HG02885 (cell line): ENCODE measurements at regions not wholly inside any gene's neighbourhood (a gene's known extent, or its start where the extent isn't known, plus 50 kb on each side); places are given as distances from the start of the nearest gene placed in this dataset.

ENCODE experiments used
- ATAC-seq: cut with Tn5 transposase; IDR thresholded peaks from one replicate; pipeline ENCODE4 v1.9.1; 2021; ENCODE audit warnings: mild to moderate bottlenecking; ENCODE audit not compliant: unreplicated experiment, poor library complexity

DNA sequence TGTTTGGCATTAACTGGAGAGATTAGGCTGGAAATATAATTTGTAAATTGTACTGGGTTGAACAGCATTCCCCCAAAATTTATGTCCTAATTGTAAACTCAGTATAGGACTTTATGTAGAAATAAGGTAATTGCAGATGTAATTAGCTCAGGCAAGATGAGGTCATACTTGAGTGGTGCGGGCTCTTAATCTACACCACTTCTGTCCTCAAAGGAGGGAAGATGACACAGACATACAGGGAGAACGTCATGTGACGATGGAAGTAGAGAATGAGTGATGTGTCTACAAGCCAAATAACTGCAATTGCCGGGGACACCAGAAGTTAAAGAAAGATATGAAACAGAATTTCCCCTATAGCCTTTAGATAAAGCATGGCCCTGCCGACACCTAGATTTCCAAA is 1501.1 kb upstream of the PIK3C3 start:
- no peak for ATAC-seq

DNA sequence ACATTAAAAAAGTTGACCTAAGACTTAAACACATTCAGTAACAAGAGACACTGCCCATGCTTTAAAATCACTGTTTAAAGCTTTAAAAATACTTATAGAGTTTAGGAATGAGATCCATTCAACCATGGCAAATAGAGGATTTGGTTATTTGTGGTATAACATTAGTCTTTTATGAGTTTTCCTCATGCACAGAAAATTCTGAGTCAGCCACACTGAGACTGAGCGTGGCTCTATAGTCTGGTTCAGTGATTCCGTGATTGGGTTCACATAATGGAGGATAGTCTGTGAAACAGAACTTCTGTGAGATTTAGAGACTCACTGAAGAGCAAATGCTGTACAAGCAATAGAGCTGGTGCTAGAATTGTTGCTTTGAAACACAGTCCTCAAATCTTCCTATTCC is 1502.4 kb upstream of the PIK3C3 start:
- no peak for ATAC-seq

DNA sequence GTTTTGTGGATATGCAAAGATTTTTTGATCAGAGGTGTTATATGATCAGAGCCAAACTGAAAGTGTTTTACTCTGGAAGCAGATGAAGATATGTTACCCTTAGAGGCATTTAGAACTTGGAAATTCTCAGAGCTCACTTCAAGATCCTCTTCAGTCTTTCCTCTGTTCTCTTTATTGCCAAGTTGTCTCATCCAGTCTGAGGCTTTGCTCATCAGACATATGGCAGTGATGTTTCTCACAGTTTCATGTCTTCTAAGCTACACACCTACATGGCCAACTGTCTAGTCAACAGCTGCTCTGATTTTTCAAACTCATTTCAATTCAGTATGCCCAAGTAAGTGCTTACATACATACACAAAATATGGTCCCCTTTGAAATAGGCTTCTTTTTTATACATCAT is 1504.3 kb upstream of the PIK3C3 start:
- ATAC-seq: no peak

DNA sequence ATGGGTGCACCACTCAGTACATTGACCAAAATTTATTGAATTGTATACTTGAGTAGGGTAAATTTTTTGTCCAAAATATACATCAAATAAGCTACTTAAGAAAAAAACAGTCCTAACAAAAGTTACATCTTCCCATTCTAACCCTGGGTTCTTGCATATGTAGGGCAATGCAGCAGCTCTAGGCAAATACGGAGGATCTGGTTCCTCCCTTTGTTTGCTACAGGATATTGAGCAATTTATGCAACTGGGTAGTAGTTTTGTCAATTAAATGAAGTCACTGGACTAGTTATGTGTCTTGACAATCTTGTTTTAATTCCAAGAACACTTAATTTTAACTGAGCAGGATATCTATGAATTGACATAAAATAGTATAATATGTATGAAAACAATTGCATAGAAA is 1507.2 kb upstream of the PIK3C3 start:
- no peak for ATAC-seq

DNA sequence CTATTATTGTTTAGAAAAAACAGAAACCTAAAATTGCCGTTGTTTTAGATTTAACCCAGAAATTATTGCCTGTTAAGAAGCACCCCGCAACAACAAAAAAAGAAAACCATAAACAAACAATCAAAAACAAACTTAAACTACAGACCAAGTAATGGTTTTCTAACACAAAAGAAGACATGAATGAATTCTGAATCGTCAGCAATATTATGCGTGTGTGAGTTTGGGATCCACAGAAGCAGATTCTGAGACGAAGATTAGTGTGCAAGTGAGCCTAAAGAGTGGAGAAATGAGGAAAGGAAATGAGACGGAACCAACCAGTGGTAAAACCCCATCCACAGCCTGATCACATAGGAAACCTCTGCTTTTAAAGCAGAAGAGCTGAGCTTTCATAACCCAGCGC is 1514.9 kb upstream of the PIK3C3 start:
- ATAC-seq: no peak

DNA sequence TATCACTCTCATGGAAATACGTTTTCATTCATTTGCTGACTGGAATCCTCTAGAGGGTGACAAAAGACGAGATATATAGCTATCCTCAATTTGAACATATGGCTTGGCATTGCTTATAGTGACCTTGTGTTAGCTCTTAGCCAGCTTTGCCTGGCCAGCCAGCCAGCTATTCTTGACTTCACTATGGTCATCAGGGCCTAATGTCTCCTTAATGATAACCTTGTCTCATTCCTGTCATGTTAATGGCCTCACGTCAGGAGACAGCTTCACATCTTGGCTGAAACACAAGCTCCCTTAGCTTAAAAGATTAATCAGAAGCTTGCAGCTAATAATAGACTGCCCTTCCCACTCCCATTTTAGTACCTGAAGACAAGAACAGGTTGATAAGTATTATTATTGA is 1517.5 kb upstream of the PIK3C3 start:
- no peak for ATAC-seq

DNA sequence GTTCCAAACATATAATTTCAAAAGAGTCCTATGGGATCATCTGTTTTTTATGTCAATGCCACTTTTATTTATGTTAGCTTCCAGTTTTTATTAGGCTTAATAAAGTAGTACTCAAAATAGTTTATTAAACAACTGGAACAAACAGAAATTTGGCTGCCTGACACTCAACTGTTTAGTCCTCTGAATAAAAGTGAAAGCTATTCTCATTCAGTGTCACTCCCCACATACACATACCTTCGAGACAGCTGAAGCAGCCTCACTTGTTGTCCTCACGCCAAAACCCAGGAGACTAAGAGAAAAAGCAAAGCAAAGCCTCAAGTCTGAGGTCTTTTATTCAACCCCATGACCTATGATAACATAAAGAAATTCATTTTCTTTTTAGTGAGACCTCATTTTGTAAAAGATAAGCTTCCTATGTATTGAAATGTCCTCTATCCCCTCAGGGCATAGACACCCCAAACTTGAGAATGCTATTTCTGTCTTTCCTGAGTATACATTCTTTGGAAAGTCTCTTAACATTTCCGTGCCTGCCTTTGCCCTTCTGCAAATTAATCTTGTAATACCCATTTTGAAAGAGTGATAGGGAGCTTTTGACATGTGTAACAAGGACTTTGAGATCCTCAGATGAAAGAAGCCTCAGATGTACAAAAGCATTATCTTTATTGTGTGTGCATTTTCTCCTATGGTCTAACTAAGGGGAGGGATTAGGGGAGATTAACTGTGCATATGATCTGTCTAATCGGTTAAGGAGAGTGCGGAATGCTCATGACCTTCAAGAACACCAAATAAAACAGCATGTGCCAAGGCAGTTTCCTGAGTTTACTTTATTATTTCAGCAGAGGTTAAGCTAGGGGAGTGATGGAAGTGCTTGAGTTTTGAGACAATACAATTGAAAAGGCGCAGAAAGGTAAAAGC is 1523.7 kb upstream of the PIK3C3 start:
- ATAC-seq: no peak

DNA sequence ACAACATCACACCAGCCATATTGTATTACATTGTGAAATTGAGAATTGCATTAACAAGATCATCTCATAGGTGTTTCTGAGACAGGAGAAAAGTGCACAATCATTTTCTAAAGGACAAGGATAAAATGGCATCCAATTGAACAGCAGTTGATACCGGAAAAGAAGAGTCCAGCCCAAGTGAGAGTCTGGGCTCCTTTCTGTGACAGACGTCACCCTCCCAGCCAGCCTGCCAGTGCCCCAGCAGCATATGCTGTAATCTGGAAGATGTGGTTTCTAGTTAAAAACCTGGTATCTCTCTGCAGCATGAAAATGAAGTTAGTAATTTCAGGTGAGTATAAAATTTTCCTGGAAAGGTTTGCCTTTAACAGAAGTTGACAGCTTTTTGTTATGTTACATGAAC is 1531.7 kb upstream of the PIK3C3 start:
- ATAC-seq: no peak

DNA sequence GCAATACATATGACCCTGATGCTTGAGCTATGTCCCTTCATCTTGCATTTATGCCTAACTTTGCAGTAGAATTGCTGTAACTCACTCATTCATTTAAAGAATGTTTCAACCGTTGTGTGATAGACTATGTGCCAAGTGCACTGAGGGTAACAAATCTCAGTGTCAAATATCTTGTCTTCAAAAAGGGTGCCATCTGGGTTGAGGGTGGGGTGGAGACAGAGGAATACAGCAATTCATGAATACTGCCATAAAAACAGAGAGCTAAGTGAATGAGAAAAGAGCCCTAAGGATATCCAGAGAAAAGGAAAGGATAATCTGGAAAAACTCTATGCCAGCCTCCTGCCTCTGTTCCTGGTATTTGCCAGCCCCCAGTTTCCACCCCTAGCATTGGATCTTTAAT is 1534.4 kb upstream of the PIK3C3 start:
- ATAC-seq: no peak

DNA sequence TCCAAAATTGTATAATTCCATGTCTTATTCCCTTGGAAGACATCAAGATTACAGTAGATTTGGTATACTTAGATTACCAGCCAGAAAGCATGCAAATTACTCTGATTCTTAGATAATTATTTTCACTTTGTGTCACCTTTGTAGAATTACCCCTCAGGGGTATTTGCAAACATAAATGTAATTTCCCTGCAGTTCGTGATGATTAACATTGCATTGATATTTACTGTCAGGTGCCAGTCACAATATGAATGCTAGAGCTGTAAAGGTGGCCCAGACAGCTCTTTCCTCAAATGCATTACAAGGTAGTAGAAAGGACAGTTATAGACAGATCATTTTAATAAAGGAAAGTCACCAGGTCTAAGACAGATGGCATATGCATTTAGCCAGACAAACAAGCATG is 1537.5 kb upstream of the PIK3C3 start:
- no peak for ATAC-seq

DNA sequence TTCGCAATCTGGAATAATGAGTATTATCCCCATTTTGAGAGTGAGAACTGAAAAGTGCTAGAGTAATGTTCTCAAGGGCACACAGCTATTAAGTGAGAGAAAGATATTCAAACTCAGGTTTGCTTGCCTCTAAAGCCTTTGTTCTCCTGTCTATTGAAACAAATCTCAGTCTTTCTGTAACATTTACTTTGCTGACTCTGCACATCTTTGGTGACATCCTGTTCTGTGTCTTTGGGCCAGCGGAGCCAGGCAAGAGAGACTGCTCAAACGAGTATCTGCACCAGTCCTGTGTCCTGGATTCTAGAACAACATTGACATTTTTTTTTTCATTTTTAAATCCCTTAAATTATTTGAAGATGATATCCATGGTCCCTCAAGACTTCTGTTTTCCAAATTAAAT is 1539.2 kb upstream of the PIK3C3 start:
- ATAC-seq: no peak

DNA sequence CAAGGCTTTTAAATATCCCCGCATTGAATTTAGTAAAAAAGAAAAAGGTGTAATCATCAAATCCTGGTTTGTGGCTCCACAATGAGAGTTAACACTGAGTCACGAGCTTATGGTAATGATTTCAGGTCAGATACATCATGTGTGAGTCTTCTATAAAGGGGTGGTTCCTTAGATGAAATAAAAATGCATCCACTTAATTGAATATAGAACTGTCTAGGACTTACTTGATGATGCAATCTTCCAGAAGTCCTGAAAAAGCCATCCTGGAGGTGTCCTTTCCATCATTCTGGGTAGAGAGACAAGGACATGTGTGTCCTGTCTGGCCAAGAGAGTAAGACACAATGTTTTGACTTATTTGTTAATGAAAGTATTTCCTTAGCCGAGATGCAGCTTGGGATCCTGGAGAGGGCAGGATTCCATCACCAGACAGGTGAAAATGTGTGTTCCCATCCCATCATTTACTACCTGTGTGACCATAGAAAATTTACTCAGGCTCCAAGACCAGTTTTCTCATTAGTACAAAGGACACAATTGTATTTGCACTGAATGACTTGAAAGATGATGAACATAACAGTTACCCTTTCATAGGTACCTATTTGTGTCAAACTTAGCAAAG is 1539.8 kb upstream of the PIK3C3 start:
- no peak for ATAC-seq

DNA sequence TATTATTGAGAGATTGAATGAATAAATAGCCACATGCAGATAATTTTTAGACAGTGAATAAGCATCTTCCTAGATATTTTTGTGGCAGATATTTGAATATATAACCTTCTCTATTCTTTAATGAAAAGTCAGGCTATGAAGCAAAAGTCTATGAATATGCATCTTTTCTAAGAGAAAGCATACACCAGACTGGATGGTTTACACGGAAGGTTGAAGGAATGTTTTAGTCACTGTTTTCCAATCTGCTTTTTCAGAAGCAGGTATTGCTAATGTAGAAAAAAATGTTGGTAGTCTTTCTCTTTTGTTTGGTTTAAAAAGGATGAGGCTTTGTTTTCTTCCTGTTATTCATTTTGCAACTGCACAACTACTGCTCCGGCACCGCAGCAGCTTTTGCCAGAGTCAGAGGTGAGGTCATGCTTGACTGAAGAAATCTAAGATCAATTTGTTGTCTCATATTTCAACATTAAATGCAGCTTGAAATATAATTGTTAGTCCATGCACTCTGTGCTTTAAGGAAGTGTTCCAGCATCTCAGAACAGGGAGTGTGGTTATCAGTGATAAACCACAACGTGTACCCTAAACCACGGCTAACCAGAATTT is 1540.8 kb upstream of the PIK3C3 start:
- ATAC-seq: no peak

DNA sequence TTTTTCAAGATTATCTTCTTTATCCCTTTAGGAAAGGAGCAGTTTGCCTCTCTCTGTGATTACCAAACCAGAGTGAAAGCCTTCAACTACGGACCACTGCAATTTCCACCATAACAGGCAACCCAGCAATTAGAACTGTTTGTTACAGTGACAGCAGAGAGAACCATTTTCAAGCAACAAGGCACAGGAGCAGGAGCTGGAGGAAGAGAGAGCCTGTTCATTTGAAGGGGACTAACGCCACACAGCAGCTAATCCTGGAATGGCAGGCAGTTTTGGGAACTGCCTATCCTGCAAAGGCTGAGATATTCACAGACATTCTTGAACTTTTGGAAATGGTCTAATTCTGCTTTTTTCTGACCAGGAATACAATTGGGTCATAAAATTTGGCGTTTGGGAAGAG is 1541.9 kb upstream of the PIK3C3 start:
- no peak for ATAC-seq

DNA sequence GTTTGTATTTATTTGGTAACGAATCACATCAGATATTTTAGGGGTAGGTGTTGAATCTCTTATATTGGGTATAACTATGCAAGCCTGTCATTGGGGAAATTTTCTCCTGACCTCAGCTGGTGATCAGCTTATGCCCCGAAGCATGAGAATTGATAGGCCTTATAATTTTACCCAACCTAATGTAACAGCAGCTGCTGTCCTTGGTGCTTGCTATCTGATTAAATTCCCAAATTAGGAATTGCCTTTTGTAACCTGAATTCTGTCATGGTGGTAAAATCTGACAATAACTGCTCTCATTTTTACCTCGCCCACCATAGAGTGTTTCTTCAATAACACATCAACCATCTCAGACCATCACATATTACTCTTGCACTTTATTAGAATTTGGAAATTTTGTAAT is 1542.6 kb upstream of the PIK3C3 start:
- ATAC-seq: no peak

DNA sequence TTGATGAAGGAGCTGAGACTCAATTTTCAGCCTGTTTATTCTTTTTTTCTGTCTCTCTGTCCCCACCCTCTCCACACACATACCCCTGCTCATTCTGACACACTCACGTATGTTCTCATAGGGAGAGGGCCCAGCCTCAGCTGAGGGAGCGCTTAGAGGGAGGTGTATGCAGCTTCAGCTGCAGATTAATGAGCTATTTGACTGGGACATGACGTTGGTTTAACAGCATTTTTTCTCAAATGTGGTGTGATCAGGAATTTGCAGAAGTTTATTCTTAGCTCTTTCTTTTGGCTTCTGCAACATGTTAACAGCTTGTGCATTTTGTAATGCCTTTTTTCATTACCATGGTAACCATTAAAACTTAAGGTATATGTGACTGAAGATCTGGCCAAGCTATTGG is 1547.1 kb upstream of the PIK3C3 start:
- ATAC-seq: no peak

DNA sequence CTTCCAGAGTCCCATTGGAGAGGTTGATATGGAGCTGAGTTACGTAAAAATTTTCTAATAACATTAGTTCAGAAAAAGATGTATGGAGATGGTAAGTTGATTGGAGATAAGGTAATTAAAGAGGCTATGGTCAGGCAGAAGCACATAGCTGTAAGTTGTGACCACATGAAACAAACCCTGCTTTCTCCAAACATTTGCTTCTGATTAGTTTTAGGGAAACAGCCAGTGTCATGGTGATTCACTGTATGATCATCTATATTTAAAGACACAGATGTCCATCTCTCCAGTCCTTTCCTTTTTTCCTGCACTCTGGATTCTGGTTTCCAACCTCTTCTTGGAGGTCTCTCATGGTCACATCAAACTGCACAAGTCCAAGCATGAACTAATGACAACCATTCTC is 1550.8 kb upstream of the PIK3C3 start:
- ATAC-seq: no peak

DNA sequence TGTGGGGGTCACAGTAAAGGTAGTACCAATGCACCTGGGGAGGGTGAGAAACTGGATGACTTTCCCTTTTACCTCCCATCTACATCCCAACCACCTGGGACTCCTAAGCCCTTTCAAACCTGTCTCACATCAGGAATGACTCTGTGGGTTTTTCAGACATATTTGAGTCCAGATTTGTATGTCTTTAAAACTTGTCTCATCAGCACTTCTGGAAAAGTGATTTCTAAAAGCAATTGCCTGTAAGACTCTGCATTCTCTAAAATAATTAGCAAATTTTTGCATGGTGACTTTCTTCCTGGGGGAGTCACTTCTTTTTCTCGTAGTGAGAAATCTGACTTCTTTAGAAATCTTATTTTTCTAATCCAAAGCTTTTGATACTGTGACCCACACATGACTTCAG is 1553.0 kb upstream of the PIK3C3 start:
- no peak for ATAC-seq

DNA sequence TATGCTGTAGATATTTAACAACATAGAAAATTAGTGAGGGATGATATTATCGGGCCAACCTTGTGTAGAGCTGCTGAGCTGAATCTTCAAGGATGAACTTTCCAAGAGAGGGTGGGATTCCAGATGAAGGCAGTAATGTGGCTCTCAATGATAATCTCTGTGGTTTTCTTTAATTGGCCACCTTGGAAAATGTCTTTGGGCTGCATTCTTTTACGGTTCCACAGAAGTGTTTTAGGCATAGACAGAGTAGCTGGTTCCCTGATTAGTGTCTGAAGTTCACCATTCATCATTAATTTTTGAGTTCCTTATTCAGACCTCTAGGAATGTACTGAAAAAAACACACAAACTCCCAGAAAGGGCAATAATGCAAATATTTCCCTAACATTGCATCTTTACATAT is 1566.9 kb upstream of the PIK3C3 start:
- no peak for ATAC-seq

DNA sequence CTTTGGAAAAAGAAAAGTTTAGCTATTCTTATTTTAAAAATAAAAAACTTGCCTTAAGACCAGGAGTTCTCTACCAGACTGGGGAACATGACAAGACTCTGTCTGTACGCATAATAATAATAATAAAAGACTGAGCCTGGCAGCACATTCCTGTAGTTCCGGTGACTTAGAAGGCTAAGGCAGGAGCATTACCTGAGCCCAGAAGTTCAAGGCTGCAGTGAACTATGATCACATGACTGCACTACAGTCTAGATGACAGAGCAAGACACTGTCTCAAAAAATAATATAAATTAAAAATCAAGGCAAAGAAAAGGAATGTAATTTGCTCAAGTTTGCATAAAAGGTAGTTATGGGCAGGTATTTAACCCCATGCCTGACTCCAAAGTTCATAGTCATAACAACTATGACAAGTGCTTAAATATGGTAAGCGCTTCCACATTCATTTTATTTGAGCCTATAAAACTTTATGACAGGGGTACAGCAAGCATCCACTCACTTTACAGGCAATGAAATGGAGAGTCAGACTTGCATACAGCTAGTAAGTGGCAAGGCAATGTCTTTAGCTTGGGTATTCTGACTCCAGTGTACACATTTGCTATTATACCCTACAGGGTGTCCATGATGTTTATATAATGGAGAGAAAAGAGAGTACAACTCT is 1567.8 kb upstream of the PIK3C3 start:
- ATAC-seq: no peak

DNA sequence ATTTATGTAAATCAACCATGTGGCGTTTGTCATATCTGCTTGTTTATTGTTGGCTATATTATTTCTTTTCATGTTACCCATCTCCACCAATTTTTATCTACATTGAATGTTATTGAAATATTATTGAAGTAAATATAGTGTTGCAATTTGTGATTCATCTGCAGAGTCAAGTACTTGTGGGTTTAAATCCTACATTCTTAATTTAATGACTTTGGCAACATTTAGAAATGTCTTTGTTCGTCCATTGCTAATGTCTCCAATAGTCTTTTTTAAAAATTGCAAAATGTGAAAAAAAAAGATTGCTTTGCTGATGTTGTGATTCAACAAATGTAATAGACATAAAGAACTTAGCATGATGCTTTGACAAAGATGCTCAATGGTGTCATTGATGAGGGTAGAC is 1572.8 kb upstream of the PIK3C3 start:
- no peak for ATAC-seq
